ENCODE measurements at regions not wholly inside any gene's neighbourhood (a gene's known extent, or its start where the extent isn't known, plus 50 kb on each side); places are given as distances from the start of the nearest gene placed in this dataset.

DNA sequence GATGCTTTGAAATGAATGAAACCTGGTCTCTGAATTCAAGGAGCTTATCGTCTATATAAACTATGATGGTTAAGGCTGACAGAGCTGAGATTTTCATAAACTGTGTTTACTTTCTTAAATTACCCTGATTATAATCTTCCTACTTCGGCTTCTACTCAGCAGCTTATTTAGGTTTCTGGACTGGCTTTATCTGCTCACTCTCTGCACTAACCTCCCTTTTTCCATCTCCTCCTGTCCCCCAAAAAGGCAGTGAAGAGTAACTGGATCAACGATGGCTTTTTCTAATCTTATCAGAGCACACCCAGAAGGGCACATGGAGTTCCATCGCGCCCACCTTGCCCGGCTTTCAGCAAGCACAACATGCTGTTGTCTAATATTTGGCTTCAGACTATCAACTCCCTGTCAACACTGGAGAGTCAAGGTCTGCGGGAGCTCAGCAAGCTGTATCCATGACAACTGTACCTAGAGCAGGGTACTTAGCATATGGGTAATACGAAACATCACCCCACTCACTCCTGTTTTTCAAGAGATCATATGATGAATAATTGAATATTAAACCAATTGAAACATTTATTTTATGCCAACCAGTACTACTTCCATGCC is 417.3 kb downstream of the GABRB3 start:
- TF ChIP-seq TAF1 (IDR thresholded peaks at IDR 0.05; ENCODE audit: borderline replicate concordance, insufficient read depth, low read length) (no peak), POLR2AphosphoS5 (IDR thresholded peaks at IDR 0.05; ENCODE audit: low read depth, low read length) (no peak), SIN3A (IDR thresholded peaks at IDR 0.05; ENCODE audit: borderline replicate concordance, insufficient read depth, low read length) (no peak)
